K562 (cell line): ENCODE measurements at regions not wholly inside any gene's neighbourhood (a gene's known extent, or its start where the extent isn't known, plus 50 kb on each side); places are given as distances from the start of the nearest gene placed in this dataset.

ENCODE experiments used
- ATAC-seq: fragments of 200-7000 bp; cut with Tn5 transposase; 3 replicates; pipeline ENCODE4 v1.9.1; 2020; ENCODE audit warnings: moderate library complexity
- BruUV-seq: library from RNA; stranded (reverse); fragments of 400-500 nt; replicated peaks from 2 replicates; lab custom pipeline; 2021; lab: Mats Ljungman, UMichigan
- CTCF ChIA-PET: fragments of 300-600 bp; formaldehyde crosslinking; extraction: SDS; loops from one replicate; lab custom pipeline; 2021; ENCODE audit warnings: low intra/inter-chr PET ratio; lab: Yijun Ruan, JAX
- POLR2A ChIA-PET: fragments of 300-600, 350-650 bp; sonication (Branson Sonifier 250); formaldehyde crosslinking; extraction: SDS; loops from one replicate; lab custom pipeline; 2021; ENCODE audit warnings: antibody characterized with exemption, inconsistent platforms; lab: Yijun Ruan, JAX
- DNase-seq, 4 experiments: peaks; one replicate each; pipeline versions ENCODE4 v3.0.0 to v3.0.0-alpha.2; 2011 to 2018; ENCODE audit warnings: low spot score in 3 of 4, mixed read lengths in 3 of 4; ENCODE audit errors: extremely low read depth in 1 of 4
- FAIRE-seq: peaks from 2 replicates; lab custom pipeline; 2011; peaks lifted over from hg19 to GRCh38; lab: Jason Lieb, UNC
- H2AFZ ChIP-seq: 2 replicates; pipeline ENCODE4 v1.6.0; 2011; ENCODE audit warnings: low read depth, low read length, control low read depth, inconsistent platforms
- H3K27ac ChIP-seq: fragments of 200-600 bp; 3 replicates; pipeline ENCODE4 v1.8.0; 2011; ENCODE audit warnings: low read depth, mild to moderate bottlenecking, control low read depth, inconsistent platforms, low read length, moderate library complexity, mixed read lengths; ENCODE audit errors: extremely low read depth
- H3K27me3 ChIP-seq, 2 experiments: fragments of 300-600 bp in 1 of 2; 2 replicates in 1 of 2; 3 replicates in 1 of 2; pipeline versions ENCODE4 v1.6.0 to v1.8.0; 2011; ENCODE audit warnings: inconsistent platforms in 2 of 2, low read length in 2 of 2, mild to moderate bottlenecking in 1 of 2, mixed read lengths in 1 of 2, moderate library complexity in 1 of 2; ENCODE audit not compliant: control insufficient read depth in 2 of 2, insufficient read depth in 2 of 2
- H3K36me3 ChIP-seq: fragments of 300-600 bp; 3 replicates; pipeline ENCODE4 v1.8.0; 2011; ENCODE audit warnings: mild to moderate bottlenecking, low read length, inconsistent platforms; ENCODE audit not compliant: control insufficient read depth, insufficient read depth
- H3K4me1 ChIP-seq, 2 experiments: fragments of 200-600 bp in 1 of 2; replicated peaks in 1 of 2; 2 replicates in 1 of 2; 3 replicates in 1 of 2; pipeline versions ENCODE4 v1.5.1 to v1.8.0; 2011; ENCODE audit warnings: inconsistent platforms in 2 of 2, low read length in 2 of 2, mild to moderate bottlenecking in 1 of 2, mixed read lengths in 1 of 2, moderate library complexity in 1 of 2; ENCODE audit not compliant: control insufficient read depth in 2 of 2, insufficient read depth in 2 of 2
- H3K4me2 ChIP-seq: 2 replicates; pipeline ENCODE4 v1.6.1; 2011; ENCODE audit warnings: low read length, control low read depth, inconsistent platforms, mixed read lengths; ENCODE audit not compliant: insufficient read depth
- H3K4me3 ChIP-seq: fragments of 200-600 bp; sonication (generic), shearing (Covaris generic); 2 replicates; pipeline ENCODE4 v1.5.1; 2016; ENCODE audit warnings: control low read depth, inconsistent platforms
- H3K79me2 ChIP-seq: fragments of 200-600 bp; 3 replicates; pipeline ENCODE4 v1.8.0; 2011; ENCODE audit warnings: low read length, inconsistent platforms; ENCODE audit not compliant: control insufficient read depth, insufficient read depth
- H3K9ac ChIP-seq, 2 experiments: 2 replicates each; pipeline versions ENCODE4 v1.6.0 to v1.6.1; 2011; ENCODE audit warnings: low read depth in 2 of 2, low read length in 2 of 2, control low read depth in 1 of 2, inconsistent platforms in 1 of 2, mild to moderate bottlenecking in 1 of 2, mixed read lengths in 1 of 2; ENCODE audit not compliant: insufficient read depth in 1 of 2
- H3K9me1 ChIP-seq: one replicate; pipeline ENCODE4 v1.6.0; 2011; ENCODE audit warnings: inconsistent platforms, mild to moderate bottlenecking, low read length, moderate library complexity; ENCODE audit not compliant: control insufficient read depth, insufficient read depth
- H3K9me3 ChIP-seq: replicated peaks from 2 replicates; pipeline ENCODE4 v1.5.1; 2011; ENCODE audit warnings: low read depth, low read length, inconsistent platforms; ENCODE audit not compliant: control insufficient read depth, insufficient read depth
- H4K20me1 ChIP-seq: replicated peaks from 2 replicates; pipeline ENCODE4 v1.6.1; 2011; ENCODE audit warnings: low read length, inconsistent platforms, mixed read lengths; ENCODE audit not compliant: control insufficient read depth, insufficient read depth
- FOXP1 ChIP-seq: sonication (generic); formaldehyde crosslinking; IDR thresholded peaks from 2 replicates; pipeline ENCODE4 v1.8.0; 2022; ENCODE audit warnings: mild to moderate bottlenecking, missing genetic modification reagents
- HNRNPL ChIP-seq: fragments of 200-400 bp; formaldehyde crosslinking; IDR thresholded peaks from 2 replicates; pipeline ENCODE4 v1.6.1; 2017; ENCODE audit warnings: low read depth, mild to moderate bottlenecking, low read length
- HOXB6 ChIP-seq: fragments of 250-450 bp; sonication (Bioruptor Pico); IDR thresholded peaks from 2 replicates; pipeline ENCODE4 v1.5.1; 2022; ENCODE audit warnings: mild to moderate bottlenecking, borderline replicate concordance
- HSF4 ChIP-seq: fragments of 250-450 bp; sonication (Bioruptor Pico); IDR thresholded peaks from 2 replicates; pipeline ENCODE4 v2.1.2; 2022; ENCODE audit warnings: mild to moderate bottlenecking, moderate library complexity, borderline replicate concordance
- MBD2 ChIP-seq: sonication (generic); IDR thresholded peaks from 2 replicates; pipeline ENCODE4 v1.6.1; 2016; ENCODE audit warnings: low read depth, borderline replicate concordance
- MCM3 ChIP-seq: fragments of 450-650 bp; IDR thresholded peaks from 2 replicates; pipeline ENCODE4 v1.6.1; 2016
- MECOM ChIP-seq: fragments of 250-450 bp; sonication (Bioruptor Pico); IDR thresholded peaks from 2 replicates; pipeline ENCODE4 v1.8.0; 2022; ENCODE audit warnings: inconsistent platforms
- RAD51 ChIP-seq: fragments of 450-650 bp; IDR thresholded peaks from 2 replicates; pipeline ENCODE4 v1.7.1; 2016; ENCODE audit warnings: low read depth, mild to moderate bottlenecking, borderline replicate concordance
- STAT6 ChIP-seq: sonication (generic); formaldehyde crosslinking; IDR thresholded peaks from 2 replicates; pipeline ENCODE4 v1.8.1; 2023; ENCODE audit warnings: mild to moderate bottlenecking, missing genetic modification reagents
- TRIM25 ChIP-seq: fragments of 450-650 bp; IDR thresholded peaks from 2 replicates; pipeline ENCODE4 v1.7.0; 2016; ENCODE audit warnings: borderline replicate concordance
- USF1 ChIP-seq: sonication (generic); formaldehyde crosslinking; IDR thresholded peaks from 2 replicates; pipeline ENCODE4 v1.9.0; 2022; ENCODE audit warnings: mild to moderate bottlenecking, missing genetic modification reagents
- ZBTB8A ChIP-seq: fragments of 450-650 bp; IDR thresholded peaks from 2 replicates; pipeline ENCODE4 v1.6.1; 2018; ENCODE audit warnings: mild to moderate bottlenecking, moderate library complexity; ENCODE audit not compliant: partially characterized antibody
- ZNF184 ChIP-seq: sonication (generic); formaldehyde crosslinking; IDR thresholded peaks from 2 replicates; pipeline ENCODE4 v1.5.0; 2020; ENCODE audit warnings: missing genetic modification reagents
- ZNF263 ChIP-seq: sonication (generic); formaldehyde crosslinking; IDR thresholded peaks from 2 replicates; pipeline ENCODE4 v1.8.0; 2022; ENCODE audit warnings: mild to moderate bottlenecking, missing genetic modification reagents, borderline replicate concordance
- ZNF408 ChIP-seq: fragments of 250-450 bp; sonication (Bioruptor Pico); IDR thresholded peaks from 2 replicates; pipeline ENCODE4 v1.4.0; 2020; ENCODE audit warnings: low read depth, mild to moderate bottlenecking, moderate library complexity
- ZNF551 ChIP-seq: fragments of 250-450 bp; sonication (Bioruptor Pico); IDR thresholded peaks from 2 replicates; pipeline ENCODE4 v1.5.0; 2021; ENCODE audit warnings: mild to moderate bottlenecking, moderate library complexity
- ZNF584 ChIP-seq: fragments of 200-800 bp; sonication (Bioruptor generic); IDR thresholded peaks from 2 replicates; pipeline ENCODE4 v1.6.1; 2016; ENCODE audit warnings: low read depth, mild to moderate bottlenecking, missing genetic modification characterization, missing compliant biosample characterization
- WGBS: fragments of 100-300 bp; shearing (Covaris generic); methylation state at CpG from one replicate; pipeline ENCODE4 v1.1.6; 2016; ENCODE audit warnings: low coverage, mixed read lengths; ENCODE audit not compliant: insufficient coverage; ENCODE audit errors: missing lambda C conversion rate; 5-methylcytosine and 5-hydroxymethylcytosine counted together
- in situ Hi-C: fragments of 300-500 bp; cut with MboI; formaldehyde crosslinking; loops from 4 replicates; pipeline ENCODE4 v1.15.0; 2018; ENCODE audit warnings: inconsistent platforms, mixed read lengths
- intact Hi-C: fragments of 100-400 bp; cut with micrococcal nuclease; formaldehyde crosslinking; loops from 2 replicates; pipeline ENCODE4 v1.14.2; 2022

- no peaks in the 10 kb centered on the region for H3K9me1 ChIP-seq
- H3K27me3 ChIP-seq, result no peaks in the 10 kb centered on the region
- H3K27ac ChIP-seq, result no peak overlapping the region
- BruUV-seq, result no TSS peak
- no peak overlapping the region for H2AFZ ChIP-seq
- ATAC-seq, result no peak
- ChIA-PET CTCF (no interaction called here), POLR2A (interaction anchor here (0.6 kb wide), 1 partner anchor 1005 kb away, joined by 3 read pairs; no protein-coding TSS in a partner anchor)
- in situ Hi-C loops, result no loop called here
- no peak overlapping the region for H3K9ac ChIP-seq
- H4K20me1 ChIP-seq, result no peaks in the 10 kb centered on the region; the same call in 1 of the 2 replicates
- no peaks in the 10 kb centered on the region for H3K4me1 ChIP-seq
- H3K4me3 ChIP-seq, result no peak overlapping the region
- no peaks in the 10 kb centered on the region for H3K36me3 ChIP-seq
- no peaks in the 10 kb centered on the region for H3K79me2 ChIP-seq
- 0% methylated on average over 2 of the region's 2 CpGs for WGBS
- FAIRE-seq, result no peak
- no peak for DNase-seq
- H3K4me2 ChIP-seq, result no peak overlapping the region
- H3K9me3 ChIP-seq, result no peaks in the 10 kb centered on the region
- TF ChIP-seq HOXB6 (CRISPR knock-in tag) (no peak), HNRNPL (no peak), ZNF584 (no peak), RAD51 (no peak), ZNF263 (no peak), ZNF408 (no peak), FOXP1 (CRISPR knock-in tag) (no peak), TRIM25 (no peak), HSF4 (CRISPR knock-in tag) (no peak), ZNF551 (CRISPR knock-in tag) (no peak), USF1 (CRISPR knock-in tag) (no peak), ZBTB8A (no peak), MECOM (no peak), STAT6 (no peak), ZNF184 (no peak), MBD2 (no peak), MCM3 (no peak)
- intact Hi-C loops, result loop anchor here (2.0 to 10.0 kb wide), 2 partner anchors 165 to 315 kb away; no protein-coding TSS in a partner anchor
Observed at GRCh38 chr16:73879621-73880020, 417.0 kb upstream of the PSMD7 start.
